EL (cell line): ENCODE measurements at regions not wholly inside any gene's neighbourhood (a gene's known extent, or its start where the extent isn't known, plus 50 kb on each side); places are given as distances from the start of the nearest gene placed in this dataset.
"Not testable (repeated sequence)": the region's sequence is repeated elsewhere in the genome, so short reads cannot be mapped to it uniquely, and the experiment has no call there.

Experiments
- DNase-seq: peaks from one replicate; pipeline ENCODE4 v3.0.0-alpha.2; 2016

DNA sequence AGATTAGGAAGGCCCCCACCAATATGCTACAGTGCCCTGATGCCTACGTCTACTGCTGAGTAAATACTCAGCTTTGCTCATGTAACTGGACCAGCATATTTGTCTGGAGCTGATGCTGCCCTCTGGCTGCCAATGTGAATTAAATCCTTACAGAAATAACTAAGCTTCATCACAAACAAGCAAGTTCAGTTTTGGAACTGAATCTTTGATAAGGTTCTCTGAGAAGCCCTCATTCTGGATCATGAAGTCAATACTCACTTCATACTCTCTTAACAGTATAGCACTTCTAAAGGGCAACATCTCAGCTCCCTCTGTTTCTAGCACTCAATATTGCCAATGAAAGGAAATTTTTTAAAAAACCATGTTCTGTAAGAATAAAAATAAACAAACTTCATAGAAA is 246.7 kb downstream of the ETV1 start:
- peak; percentile 22 for DNase-seq

DNA sequence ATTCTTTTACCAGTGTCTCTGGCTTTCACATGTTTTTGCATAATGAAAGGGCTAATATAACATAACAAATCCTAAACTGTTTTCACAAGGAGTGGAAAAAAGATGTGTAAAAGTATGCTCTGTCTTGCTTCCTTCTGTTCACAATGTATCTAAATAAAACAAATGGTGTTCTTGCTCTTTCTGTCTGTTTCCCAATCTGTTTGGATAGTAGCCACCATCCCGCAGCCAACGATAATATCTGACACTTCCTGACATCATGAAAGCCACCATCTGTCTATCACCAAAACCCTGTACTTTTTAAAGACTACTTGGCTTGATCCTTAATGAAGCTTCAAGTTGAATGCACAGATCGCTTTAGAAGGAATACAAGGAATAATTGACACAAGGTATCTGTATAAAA is 246.2 kb downstream of the ETV1 start:
- DNase-seq: no peak

- no peak for DNase-seq
Observed at GRCh38 chr7:13745530-13745929, 243.9 kb downstream of the ETV1 start.

- no peak for DNase-seq
Observed at GRCh38 chr7:13748998-13749397, 240.5 kb downstream of the ETV1 start.

GRCh38 chr7:13749636-13750035 is 239.8 kb downstream of the ETV1 start:
- DNase-seq: no peak

- DNase-seq: no peak
Observed at GRCh38 chr7:13751766-13752165, 237.7 kb downstream of the ETV1 start.

DNA sequence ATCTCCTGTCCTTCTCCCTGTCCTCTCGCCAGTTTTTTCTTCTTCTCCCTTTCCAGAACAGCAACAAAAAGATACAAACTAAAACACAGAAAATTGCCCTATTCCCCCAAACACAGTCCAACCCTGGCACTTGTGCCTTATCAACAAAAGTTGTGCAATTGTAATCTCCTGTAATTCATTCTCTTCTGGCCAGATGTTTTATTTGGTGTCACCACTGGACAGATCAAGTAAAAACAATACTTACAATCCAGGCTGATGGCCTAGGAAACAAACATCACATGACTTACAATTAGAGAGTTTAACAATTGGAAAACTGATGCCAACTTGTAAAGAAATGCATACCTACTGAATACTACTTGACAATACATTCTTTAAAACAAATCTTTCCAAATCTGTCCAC is 231.6 kb downstream of the ETV1 start:
- no peak for DNase-seq

GRCh38 chr7:13765853-13766252 is 223.6 kb downstream of the ETV1 start:
- not testable (repeated sequence) for DNase-seq

DNA sequence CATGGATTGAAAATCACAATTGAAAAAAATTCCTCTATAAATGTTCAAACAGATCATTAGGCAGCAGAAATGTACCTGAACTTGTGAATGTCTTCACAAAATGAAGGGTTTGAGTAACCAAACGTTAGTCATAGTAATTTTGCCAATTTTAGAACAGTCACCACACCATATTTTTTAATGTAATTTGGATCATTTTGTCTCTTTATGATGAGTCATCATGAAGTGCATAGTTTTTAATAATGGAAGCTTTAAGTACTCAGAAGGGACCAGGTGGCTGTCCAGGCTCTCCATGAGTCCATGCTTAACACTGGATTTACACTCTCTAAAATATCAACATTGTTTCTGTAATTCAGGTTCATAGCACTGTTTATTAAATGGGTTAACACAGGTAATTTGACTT is 219.2 kb downstream of the ETV1 start:
- DNase-seq: no peak

- no peak for DNase-seq
Observed at GRCh38 chr7:13774976-13775375, 214.5 kb downstream of the ETV1 start.

DNA sequence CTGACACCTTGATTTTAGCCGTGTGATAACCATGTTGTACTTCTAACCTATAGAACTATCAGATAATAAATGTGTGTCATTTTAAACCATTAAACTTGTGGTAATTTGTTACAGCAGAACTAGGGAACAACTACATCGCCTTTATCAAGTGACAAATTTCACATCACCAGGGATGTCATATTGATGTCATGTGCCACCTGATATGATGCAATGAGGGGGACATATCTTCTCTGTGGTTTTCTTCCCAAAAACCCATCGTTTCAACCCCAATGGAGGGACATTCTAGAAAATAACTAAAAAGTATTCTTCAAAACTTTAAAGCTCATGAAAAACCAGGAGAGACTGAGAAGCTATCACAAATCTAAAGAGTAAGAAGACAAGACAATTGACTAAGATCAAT is 212.2 kb downstream of the ETV1 start:
- DNase-seq: no peak

GRCh38 chr7:13778967-13779366 is 210.5 kb downstream of the ETV1 start:
- peak; percentile 56 for DNase-seq

DNA sequence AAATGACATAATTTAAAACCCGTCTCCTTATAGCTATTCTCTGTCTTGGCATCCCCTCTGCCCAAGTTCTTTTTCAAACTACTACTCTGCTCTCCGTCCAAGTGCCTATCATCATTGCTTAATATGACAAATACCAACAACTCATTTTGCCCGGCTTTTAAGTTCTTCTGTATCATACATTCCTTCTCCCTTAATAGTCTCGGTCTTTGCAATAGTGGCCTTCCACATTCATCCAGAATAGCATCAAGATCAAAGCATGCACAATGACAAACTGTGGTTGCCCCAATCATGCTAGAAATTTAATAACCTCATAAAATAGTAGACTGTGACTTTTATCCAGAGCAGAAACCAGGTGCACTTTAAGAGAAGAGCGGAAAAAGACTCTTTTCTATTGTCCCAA is 198.9 kb downstream of the ETV1 start:
- DNase-seq: no peak

DNA sequence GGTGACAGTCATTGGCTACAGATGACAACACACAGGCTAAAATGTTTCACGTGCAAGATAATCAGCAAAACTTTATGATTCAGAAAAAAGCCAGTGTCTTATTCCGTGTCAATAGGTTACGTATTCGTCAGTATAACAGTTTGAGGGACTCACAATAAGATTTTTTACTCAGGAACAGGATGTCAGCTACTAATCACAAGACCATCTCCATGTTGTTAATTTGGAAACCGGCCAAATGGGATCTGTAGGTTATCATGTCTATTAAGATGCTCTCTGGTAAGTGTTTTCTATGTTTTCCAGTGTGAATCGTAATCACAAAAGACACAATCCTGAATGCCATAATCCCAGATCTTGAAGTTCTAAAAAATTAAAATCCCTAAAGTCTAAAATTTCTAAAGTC is 197.3 kb downstream of the ETV1 start:
- DNase-seq: no peak

DNA sequence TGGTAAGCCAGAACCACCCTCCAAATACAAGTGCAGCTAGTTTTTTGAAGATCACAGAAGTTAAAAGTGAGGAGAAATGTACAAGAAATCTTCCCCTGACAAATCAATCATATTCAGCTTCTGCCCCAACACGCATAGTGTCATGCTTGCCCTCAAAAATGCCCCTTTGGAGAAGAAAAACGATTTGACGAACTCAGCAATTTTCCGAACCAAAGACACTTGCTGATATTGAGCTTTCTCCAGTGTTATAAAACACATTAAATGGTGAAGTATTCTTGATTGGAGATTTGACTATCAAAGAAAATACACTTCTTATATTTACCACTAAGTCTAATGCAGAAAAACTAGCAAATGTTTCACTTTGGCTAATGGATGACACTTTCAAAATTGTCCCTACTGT is 195.5 kb downstream of the ETV1 start:
- no peak for DNase-seq

DNA sequence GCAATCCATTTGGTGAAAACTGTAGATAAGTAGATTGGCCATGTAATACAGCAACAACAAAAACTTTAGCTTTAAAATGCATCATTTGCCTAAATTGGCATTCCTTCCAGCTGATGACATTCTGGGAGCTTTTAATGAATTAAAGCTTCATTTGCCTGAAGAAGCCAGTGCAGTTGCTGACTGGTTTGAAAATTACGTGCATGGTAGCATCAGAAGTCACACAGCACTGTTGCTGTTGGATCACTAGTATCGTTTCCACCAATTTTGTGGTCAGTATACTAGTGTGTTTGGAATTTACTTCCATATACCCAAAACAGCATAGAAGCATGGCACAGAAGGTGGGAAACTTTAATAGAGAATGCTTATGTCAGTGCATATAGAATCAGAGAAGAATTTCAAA is 194.9 kb downstream of the ETV1 start:
- DNase-seq: no peak

DNA sequence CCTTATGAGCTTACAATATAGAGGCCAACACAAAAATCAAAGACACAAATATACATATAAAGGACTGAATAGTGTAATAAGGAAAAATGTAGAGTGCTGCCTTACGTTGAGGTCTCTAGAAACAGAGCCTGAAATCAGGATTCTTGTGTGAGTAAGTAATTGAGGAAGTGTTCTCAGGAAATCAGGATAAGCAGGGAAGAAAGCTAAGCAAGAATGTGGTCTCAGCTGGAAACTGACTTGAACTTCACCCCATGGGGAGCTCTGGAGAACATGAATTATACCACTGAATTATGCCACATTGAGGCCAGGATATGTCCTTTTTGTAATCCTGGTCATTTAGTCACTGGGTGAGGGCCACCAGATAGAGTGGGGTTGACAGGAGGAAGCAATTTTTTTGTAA is 191.9 kb downstream of the ETV1 start:
- DNase-seq: no peak

GRCh38 chr7:13800694-13801448 is 188.6 kb downstream of the ETV1 start:
- DNase-seq: no peak

DNA sequence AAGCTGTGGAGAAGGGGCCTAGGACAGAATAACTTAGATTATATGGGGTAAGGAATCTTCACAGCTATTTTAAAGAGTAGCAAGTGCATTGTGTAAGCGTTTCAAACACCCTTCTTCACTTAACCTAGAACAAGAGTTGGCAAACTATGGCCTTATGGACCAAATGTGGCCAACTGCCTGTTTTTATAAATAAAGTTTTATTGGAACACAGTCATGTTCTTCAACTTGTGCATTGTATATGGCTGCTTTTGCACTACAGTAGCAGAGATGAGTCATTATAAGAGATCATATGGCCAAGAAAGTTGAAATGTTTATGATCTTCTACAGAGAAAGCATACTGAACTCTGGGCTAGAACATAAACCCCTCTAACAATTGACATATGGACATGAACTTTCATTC is 187.8 kb downstream of the ETV1 start:
- DNase-seq: no peak

GRCh38 chr7:13802651-13803050 is 186.8 kb downstream of the ETV1 start:
- DNase-seq: no peak

DNA sequence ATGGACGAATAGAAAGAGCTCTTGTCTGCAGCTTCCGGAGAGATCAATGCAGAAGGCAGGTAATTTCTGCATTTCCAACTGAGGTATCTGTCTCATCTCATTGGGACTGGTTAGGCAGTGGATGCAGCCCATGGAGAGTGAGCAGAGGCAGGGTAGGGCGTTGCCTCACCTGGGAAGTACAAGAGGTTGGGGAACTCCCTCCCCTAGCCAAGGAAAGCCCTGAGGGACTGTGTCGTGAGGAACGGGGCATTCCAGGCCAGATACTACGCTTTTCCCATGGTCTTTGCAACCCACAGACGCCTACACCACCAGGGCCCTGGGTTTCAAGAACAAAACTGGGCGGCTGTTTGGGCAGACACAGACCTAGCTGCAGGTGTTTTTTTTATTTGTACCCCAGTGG is 186.3 kb downstream of the ETV1 start:
- no peak for DNase-seq

DNA sequence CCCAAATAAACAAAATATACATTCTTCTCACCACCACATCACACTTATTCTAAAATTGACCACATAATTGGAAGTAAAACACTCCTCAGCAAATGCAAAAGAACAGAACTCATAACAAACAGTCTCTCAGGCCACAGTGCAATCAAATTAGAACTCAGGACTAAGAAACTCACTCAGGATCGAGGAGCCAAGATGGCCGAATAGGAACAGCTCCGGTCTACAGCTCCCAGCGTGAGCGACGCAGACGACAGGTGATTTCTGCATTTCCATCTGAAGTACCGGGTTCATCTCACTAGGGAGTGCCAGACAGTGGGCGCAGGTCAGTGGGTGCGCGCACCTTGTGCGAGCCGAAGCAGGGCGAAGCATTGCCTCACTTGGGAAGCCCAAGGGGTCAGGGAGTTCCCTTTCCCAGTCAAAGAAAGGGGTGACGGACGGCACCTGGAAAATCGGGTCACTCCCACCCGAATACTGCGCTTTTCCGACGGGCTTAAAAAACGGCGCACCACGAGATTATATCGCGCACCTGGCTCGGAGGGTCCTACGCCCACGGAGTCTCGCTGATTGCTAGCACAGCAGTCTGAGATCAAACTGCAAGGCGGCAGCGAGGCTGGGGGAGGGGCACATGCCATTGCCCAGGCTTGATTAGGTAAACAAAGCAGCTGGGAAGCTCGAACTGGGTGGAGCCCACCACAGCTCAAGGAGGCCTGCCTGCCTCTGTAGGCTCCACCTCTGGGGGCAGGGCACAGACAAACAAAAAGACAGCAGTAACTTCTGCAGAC is 183.2 kb downstream of the ETV1 start:
- not testable (repeated sequence) for DNase-seq

- DNase-seq: not testable (repeated sequence)
Observed at GRCh38 chr7:13817230-13817629, 172.2 kb downstream of the ETV1 start.

DNA sequence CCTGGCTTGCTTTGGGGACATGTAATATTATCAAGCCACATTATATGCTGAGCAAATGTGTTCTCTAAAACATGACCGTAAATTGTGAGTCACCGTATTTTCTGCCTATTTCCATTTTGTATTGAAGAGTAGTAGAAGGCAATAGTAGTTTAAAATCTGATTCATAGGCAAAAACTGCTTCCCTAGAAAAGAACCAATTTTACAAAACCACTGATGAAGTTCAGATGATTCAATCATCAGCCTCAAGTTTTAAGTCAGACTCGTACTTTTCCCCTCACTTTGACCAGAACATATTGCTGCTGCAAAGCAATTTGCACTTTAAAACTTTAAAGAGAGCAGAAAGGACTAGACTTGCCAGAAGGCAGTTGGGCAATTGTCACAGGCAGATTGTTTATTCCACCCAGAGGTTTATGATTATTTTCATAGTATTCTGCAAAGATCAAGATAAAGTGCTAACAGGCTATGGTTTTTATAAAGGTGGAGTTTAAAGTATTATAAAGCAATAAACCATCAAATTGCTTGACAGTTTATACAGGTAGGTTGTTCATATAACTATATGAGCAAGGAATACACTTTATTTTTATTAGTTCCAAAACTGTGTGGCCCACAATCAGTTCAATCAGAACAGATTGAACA is 168.2 kb downstream of the ETV1 start:
- no peak for DNase-seq
